Fibroblast of mammary gland (primary cell): ENCODE measurements at regions not wholly inside any gene's neighbourhood (a gene's known extent, or its start where the extent isn't known, plus 50 kb on each side); places are given as distances from the start of the nearest gene placed in this dataset.

ENCODE experiments used
- DNase-seq: peaks from one replicate; pipeline ENCODE4 v3.0.0-alpha.2; 2010; ENCODE audit warnings: low read depth
- H3K4me3 ChIP-seq: 2 replicates; pipeline ENCODE4 v1.5.1; 2011; ENCODE audit warnings: low read depth, mild to moderate bottlenecking, low read length, moderate library complexity; ENCODE audit not compliant: control insufficient read depth
- TF ChIP-seq, protein P1 (sequence below): conservative IDR thresholded peaks from 2 replicates; pipeline ENCODE4 v1.5.1; 2011; ENCODE audit warnings: low read depth, low read length, inconsistent platforms; ENCODE audit not compliant: control insufficient read depth, insufficient read depth

DNA sequence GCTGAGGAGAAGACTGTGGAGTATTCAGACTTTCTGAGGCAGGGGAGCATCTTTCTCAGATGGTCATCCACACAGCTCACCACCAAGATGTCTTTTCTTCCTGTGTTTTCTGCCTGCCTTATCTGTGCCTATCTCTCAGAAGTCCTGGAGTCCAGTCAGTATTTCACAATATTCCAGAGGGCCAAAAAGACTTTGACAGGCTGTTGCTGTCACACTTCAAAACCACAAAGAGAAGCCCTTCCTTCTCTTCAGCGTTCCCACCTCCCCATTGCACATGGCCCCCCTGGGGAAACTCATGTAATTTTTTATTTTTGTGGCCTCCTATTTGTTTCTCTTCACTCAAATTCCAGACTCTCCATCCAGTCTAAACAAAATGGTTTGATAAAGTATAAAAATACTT is 585.2 kb downstream of the EPHA3 start:
- no peak for DNase-seq
- TF ChIP-seq, protein P1, sequence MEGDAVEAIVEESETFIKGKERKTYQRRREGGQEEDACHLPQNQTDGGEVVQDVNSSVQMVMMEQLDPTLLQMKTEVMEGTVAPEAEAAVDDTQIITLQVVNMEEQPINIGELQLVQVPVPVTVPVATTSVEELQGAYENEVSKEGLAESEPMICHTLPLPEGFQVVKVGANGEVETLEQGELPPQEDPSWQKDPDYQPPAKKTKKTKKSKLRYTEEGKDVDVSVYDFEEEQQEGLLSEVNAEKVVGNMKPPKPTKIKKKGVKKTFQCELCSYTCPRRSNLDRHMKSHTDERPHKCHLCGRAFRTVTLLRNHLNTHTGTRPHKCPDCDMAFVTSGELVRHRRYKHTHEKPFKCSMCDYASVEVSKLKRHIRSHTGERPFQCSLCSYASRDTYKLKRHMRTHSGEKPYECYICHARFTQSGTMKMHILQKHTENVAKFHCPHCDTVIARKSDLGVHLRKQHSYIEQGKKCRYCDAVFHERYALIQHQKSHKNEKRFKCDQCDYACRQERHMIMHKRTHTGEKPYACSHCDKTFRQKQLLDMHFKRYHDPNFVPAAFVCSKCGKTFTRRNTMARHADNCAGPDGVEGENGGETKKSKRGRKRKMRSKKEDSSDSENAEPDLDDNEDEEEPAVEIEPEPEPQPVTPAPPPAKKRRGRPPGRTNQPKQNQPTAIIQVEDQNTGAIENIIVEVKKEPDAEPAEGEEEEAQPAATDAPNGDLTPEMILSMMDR: no peak

DNA sequence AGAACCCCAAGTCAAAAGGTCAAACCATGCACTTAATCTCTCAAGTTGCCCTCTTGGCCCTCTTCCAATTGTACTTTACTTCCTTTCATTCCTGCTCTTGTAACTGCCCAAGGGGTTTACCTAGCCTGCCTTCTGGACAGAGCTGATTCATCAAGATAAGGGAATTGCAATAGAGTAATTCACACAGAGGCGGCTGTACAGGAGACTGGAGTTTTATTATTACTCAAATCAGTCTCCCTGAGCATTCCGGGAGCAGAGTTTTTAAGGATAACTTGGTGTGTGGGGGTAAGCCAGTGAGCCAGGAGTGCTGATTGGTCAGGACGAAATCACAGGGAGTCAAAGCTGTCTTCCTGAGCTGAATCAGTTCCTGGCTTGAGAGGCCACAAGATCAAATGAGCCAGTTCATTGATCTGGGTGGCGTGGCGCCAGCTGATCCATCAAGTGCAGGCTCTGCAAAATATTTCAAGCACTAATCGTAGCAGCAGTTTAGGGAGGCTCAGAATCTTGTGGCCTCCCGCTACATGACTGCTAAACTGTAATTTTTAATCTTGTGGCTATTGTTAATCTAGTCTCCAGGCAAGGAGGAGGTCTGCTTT is 590.0 kb downstream of the EPHA3 start:
- DNase-seq: no peak
- TF ChIP-seq, protein P1: no peak
- no peak overlapping the region for H3K4me3 ChIP-seq

More for the DNA sequence above, 585.2 kb downstream of the EPHA3 start:
- no peak overlapping the region for H3K4me3 ChIP-seq

DNA sequence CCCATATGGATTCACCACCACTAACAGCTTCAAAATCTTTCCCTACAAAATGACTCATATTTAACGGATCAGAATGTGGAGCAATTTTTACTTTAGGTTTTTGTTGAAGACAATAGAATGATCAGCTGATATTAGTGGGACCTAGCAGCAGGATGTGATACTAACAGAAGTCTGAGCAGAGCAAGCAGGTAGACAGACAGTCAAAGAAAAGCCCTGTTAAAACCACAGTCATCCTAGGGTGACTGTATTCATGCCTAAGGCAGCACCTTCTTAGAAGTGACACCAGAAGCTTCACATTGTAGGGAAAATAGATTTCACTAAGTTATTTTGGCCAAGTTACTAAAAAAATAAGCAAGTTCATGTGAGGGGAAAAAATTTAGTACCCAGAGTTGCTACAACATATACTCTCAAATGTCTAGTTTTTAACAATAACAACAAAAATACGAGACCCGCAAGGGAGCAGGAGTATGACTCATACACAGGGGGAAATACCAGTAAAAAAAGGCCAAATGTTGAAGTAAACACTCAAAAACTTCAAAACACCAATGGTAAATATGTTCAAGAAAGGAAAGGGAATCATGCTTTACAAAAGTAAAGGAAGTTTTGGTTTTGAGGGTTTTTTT is 590.9 kb downstream of the EPHA3 start:
- DNase-seq: no peak
- TF ChIP-seq, protein P1: no peak
- no peak overlapping the region for H3K4me3 ChIP-seq

DNA sequence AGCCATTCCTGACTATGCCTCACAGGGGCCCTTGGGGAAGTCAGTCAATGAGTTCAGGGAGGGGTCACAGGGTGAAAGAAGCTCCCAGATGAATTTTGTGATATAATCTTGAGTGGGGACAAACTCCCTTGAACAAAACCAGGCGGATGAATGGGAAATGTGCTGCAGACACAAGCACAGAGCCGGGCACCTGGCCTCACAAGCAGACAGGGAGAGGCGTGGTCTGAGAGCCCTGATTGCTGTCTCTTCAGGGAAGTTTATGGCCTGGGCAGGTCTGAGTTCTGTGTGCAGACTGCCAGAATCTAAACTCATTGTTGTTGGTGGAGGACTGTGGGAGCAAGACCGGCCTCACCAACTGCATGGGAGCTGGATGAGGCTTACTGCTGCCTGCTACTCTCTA is 591.8 kb downstream of the EPHA3 start:
- TF ChIP-seq, protein P1: no peak
- H3K4me3 ChIP-seq: no peak overlapping the region
- no peak for DNase-seq

DNA sequence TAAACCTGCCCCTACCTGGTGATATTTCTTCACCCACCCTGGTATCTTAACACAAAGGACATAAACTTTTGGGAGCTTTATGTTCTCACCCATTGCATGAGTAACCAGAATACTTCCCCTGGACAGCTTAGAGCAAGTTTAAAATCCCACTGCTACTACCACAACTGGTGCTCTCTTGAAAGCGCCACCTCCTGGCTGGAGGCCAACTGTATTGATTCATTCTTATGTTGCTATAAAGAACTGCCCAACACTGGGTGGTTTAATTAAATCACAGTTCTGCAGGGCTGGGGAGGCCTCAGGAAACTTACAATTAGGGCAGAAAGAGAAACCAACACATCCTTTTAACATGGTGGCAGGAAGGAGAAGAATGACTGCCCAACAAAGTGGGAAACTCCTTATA is 592.4 kb downstream of the EPHA3 start:
- TF ChIP-seq, protein P1: no peak
- no peak for DNase-seq

DNA sequence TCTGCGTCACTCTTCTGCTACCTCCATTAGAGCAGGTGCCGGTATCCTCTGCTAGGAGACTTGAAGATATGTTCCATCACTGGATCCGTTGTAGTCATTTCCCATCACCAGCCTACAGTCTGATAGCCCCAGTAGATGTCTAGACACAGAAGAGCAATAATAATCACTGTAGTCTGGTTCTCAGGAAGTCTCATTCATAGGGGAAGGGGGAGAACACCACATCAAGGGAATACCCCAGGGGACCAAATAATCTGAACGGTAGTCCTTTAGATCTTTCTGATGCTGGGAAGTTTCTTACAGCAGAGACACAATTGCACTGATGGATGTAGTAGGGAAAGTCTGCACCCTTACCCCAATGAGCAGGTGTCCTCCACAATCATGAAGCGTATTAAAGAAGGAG is 595.0 kb downstream of the EPHA3 start:
- H3K4me3 ChIP-seq: no peak overlapping the region
- TF ChIP-seq, protein P1: no peak
- no peak for DNase-seq

More for the DNA sequence above, 592.4 kb downstream of the EPHA3 start:
- no peak overlapping the region for H3K4me3 ChIP-seq
